Trophoblast cell (in vitro differentiated cells and primary cell): ENCODE measurements at regions not wholly inside any gene's neighbourhood (a gene's known extent, or its start where the extent isn't known, plus 50 kb on each side); places are given as distances from the start of the nearest gene placed in this dataset.
A peak's percentile ranks its signal among the peaks of the same experiment; 100 is the strongest.

ENCODE experiments used
- DNase-seq, 2 donors: peaks; one replicate each; pipeline ENCODE4 v3.0.0-alpha.2; 2016
- H2AFZ ChIP-seq: 2 replicates; pipeline ENCODE4 v1.6.1; 2013; ENCODE audit warnings: low read length, moderate library complexity, mild to moderate bottlenecking; ENCODE audit not compliant: insufficient read depth, poor library complexity
- H2AK5ac ChIP-seq: 2 replicates; pipeline ENCODE4 v1.6.1; 2013; ENCODE audit warnings: mild to moderate bottlenecking, low read length
- H2BK120ac ChIP-seq: 2 replicates; pipeline ENCODE4 v1.6.1; 2013; ENCODE audit warnings: low read length, mild to moderate bottlenecking, moderate library complexity; ENCODE audit not compliant: insufficient read depth, poor library complexity
- H2BK12ac ChIP-seq: 2 replicates; pipeline ENCODE4 v1.6.1; 2013; ENCODE audit warnings: mild to moderate bottlenecking, low read length, moderate library complexity
- H2BK5ac ChIP-seq: 2 replicates; pipeline ENCODE4 v1.6.1; 2013; ENCODE audit warnings: low read length, low read depth, moderate library complexity, mild to moderate bottlenecking; ENCODE audit not compliant: poor library complexity
- H3K14ac ChIP-seq: 2 replicates; pipeline ENCODE4 v1.6.1; 2013; ENCODE audit warnings: mild to moderate bottlenecking, low read length
- H3K18ac ChIP-seq: 2 replicates; pipeline ENCODE4 v1.6.1; 2013; ENCODE audit warnings: mild to moderate bottlenecking, low read length
- H3K23ac ChIP-seq: 2 replicates; pipeline ENCODE4 v1.6.1; 2013; ENCODE audit warnings: low read length
- H3K27ac ChIP-seq: 2 replicates; pipeline ENCODE4 v1.5.1; 2013; ENCODE audit warnings: low read depth, mild to moderate bottlenecking, inconsistent platforms, low read length, moderate library complexity
- H3K27me3 ChIP-seq: 2 replicates; pipeline ENCODE4 v1.6.1; 2013; ENCODE audit warnings: inconsistent platforms, mild to moderate bottlenecking, low read length, moderate library complexity; ENCODE audit not compliant: insufficient read depth
- H3K36me3 ChIP-seq, 2 experiments: 1 replicate in 1 of 2; 2 replicates in 1 of 2; pipeline ENCODE4 v1.6.1; 2013; ENCODE audit warnings: low read length in 2 of 2, mild to moderate bottlenecking in 2 of 2, moderate library complexity in 1 of 2; ENCODE audit not compliant: insufficient read depth in 2 of 2, control insufficient read depth in 1 of 2
- H3K4ac ChIP-seq: 2 replicates; pipeline ENCODE4 v1.6.1; 2013; ENCODE audit warnings: low read depth, mild to moderate bottlenecking, low read length, moderate library complexity
- H3K4me1 ChIP-seq, 2 experiments: 1 replicate in 1 of 2; 2 replicates in 1 of 2; pipeline ENCODE4 v1.6.1; 2013; ENCODE audit warnings: low read length in 2 of 2, mild to moderate bottlenecking in 2 of 2, moderate library complexity in 1 of 2; ENCODE audit not compliant: insufficient read depth in 2 of 2, control insufficient read depth in 1 of 2
- H3K4me2 ChIP-seq: 2 replicates; pipeline ENCODE4 v1.6.1; 2013; ENCODE audit warnings: inconsistent platforms, mild to moderate bottlenecking, low read length, moderate library complexity
- H3K4me3 ChIP-seq: 2 replicates; pipeline ENCODE4 v1.5.1; 2013; ENCODE audit warnings: mild to moderate bottlenecking, low read depth, low read length, inconsistent platforms
- H3K79me1 ChIP-seq: one replicate; pipeline ENCODE4 v1.6.1; 2013; ENCODE audit warnings: low read length
- H3K79me2 ChIP-seq: 2 replicates; pipeline ENCODE4 v1.6.1; 2013; ENCODE audit warnings: low read length, mild to moderate bottlenecking; ENCODE audit not compliant: control insufficient read depth, insufficient read depth, poor library complexity
- H3K9ac ChIP-seq: 2 replicates; pipeline ENCODE4 v1.6.1; 2013; ENCODE audit warnings: mild to moderate bottlenecking, low read length
- H3K9me3 ChIP-seq: 2 replicates; pipeline ENCODE4 v1.6.1; 2013; ENCODE audit warnings: low read depth, mild to moderate bottlenecking, control low read depth, inconsistent platforms, low read length; ENCODE audit not compliant: insufficient read depth
- H4K12ac ChIP-seq: 2 replicates; pipeline ENCODE4 v1.6.1; 2013; ENCODE audit warnings: low read depth, mild to moderate bottlenecking, low read length, moderate library complexity
- H4K8ac ChIP-seq: 2 replicates; pipeline ENCODE4 v1.6.1; 2013; ENCODE audit warnings: low read depth, mild to moderate bottlenecking, low read length, moderate library complexity
- H4K91ac ChIP-seq: one replicate; pipeline ENCODE4 v1.6.1; 2013; ENCODE audit warnings: low read depth, mild to moderate bottlenecking, low read length, moderate library complexity
- WGBS: extraction: QIAGEN DNeasy Blood & Tissue Kit; methylation state at CpG from one replicate; pipeline ENCODE4 v1.1.7; 2013; ENCODE audit warnings: missing lambda C conversion rate; ENCODE audit not compliant: insufficient read length, insufficient coverage; ENCODE audit errors: extremely low coverage; 5-methylcytosine and 5-hydroxymethylcytosine counted together

- no peak overlapping the region for H4K91ac ChIP-seq
- H2AFZ ChIP-seq, result no peak overlapping the region
- H3K79me1 ChIP-seq, result no peaks in the 10 kb centered on the region
- H2AK5ac ChIP-seq, result no peak overlapping the region
- no peak overlapping the region for H3K4ac ChIP-seq
- no peaks in the 10 kb centered on the region for H3K79me2 ChIP-seq
- no peak for DNase-seq
- no peak overlapping the region for H3K4me3 ChIP-seq
- no peak overlapping the region for H4K12ac ChIP-seq
- no peak overlapping the region for H3K18ac ChIP-seq
- H3K23ac ChIP-seq, result no peak overlapping the region
- H3K27me3 ChIP-seq, result no peaks in the 10 kb centered on the region
- H2BK12ac ChIP-seq, result no peak overlapping the region
- no peaks in the 10 kb centered on the region for H3K4me1 ChIP-seq
- no peaks in the 10 kb centered on the region for H3K9me3 ChIP-seq
- no peak overlapping the region for H3K14ac ChIP-seq
- no peak overlapping the region for H3K27ac ChIP-seq
- H3K4me2 ChIP-seq, result no peak overlapping the region
- no peak overlapping the region for H2BK5ac ChIP-seq
- no peaks in the 10 kb centered on the region for H3K36me3 ChIP-seq
- H3K9ac ChIP-seq, result no peak overlapping the region
- WGBS, result 100% methylated on average over 1 of the region's 1 CpG
- no peak overlapping the region for H2BK120ac ChIP-seq
- H4K8ac ChIP-seq, result no peak overlapping the region
Observed at GRCh38 chr17:77542011-77542410, 401.2 kb downstream of the SEC14L1 start.

- Histone ChIP-seq H4K91ac (no peak overlapping the region), H3K4me1 (no peaks in the 10 kb centered on the region), H2BK120ac (no peak overlapping the region), H3K9me3 (no peaks in the 10 kb centered on the region), H3K4me3 (no peak overlapping the region), H3K27ac (no peak overlapping the region), H3K4ac (no peak overlapping the region), H2AFZ (no peak overlapping the region), H3K79me1 (no peaks in the 10 kb centered on the region), H3K36me3 (no peaks in the 10 kb centered on the region), H3K18ac (no peak overlapping the region), H2AK5ac (no peak overlapping the region), H2BK12ac (no peak overlapping the region), H3K14ac (no peak overlapping the region), H4K12ac (no peak overlapping the region), H3K27me3 (no peaks in the 10 kb centered on the region), H3K79me2 (no peaks in the 10 kb centered on the region), H4K8ac (no peak overlapping the region), H2BK5ac (no peak overlapping the region), H3K23ac (no peak overlapping the region), H3K4me2 (no peak overlapping the region), H3K9ac (no peak overlapping the region)
- WGBS, result no CpG with 5 or more reads among the region's 13 CpGs
- peak; percentile 64 to 75 for DNase-seq
Observed at GRCh38 chr17:77542551-77543490, 402.1 kb downstream of the SEC14L1 start.

- WGBS, result no CpG with 5 or more reads among the region's 15 CpGs
- H2BK5ac ChIP-seq, result no peak overlapping the region
Observed at GRCh38 chr17:77543801-77544200, 403.0 kb downstream of the SEC14L1 start.

GRCh38 chr17:77544347-77545110, 403.8 kb downstream of the SEC14L1 start:
- Histone ChIP-seq H3K9ac (no peak overlapping the region), H3K27me3 (no peaks in the 10 kb centered on the region), H3K9me3 (no peaks in the 10 kb centered on the region), H3K79me2 (no peaks in the 10 kb centered on the region), H3K23ac (no peak overlapping the region), H2AK5ac (no peak overlapping the region), H3K14ac (no peak overlapping the region), H3K4me2 (no peak overlapping the region), H4K12ac (no peak overlapping the region), H2BK120ac (no peak overlapping the region), H4K91ac (no peak overlapping the region), H3K18ac (no peak overlapping the region), H3K4me1 (no peaks in the 10 kb centered on the region), H3K4me3 (no peak overlapping the region), H2AFZ (no peak overlapping the region), H3K27ac (no peak overlapping the region), H3K4ac (no peak overlapping the region), H4K8ac (no peak overlapping the region), H2BK5ac (no peak overlapping the region), H3K36me3 (no peaks in the 10 kb centered on the region), H2BK12ac (no peak overlapping the region), H3K79me1 (no peaks in the 10 kb centered on the region)
- WGBS, result no CpG with 5 or more reads among the region's 13 CpGs
- DNase-seq, result no peak

More at GRCh38 chr17:77543801-77544200, 403.0 kb downstream of the SEC14L1 start:
- Histone ChIP-seq H3K9ac (no peak overlapping the region), H3K27me3 (no peaks in the 10 kb centered on the region), H2AK5ac (no peak overlapping the region), H3K79me2 (no peaks in the 10 kb centered on the region), H3K9me3 (no peaks in the 10 kb centered on the region), H3K18ac (no peak overlapping the region), H3K27ac (no peak overlapping the region), H3K36me3 (no peaks in the 10 kb centered on the region), H2BK120ac (no peak overlapping the region), H3K4me2 (no peak overlapping the region), H4K91ac (no peak overlapping the region), H3K4me3 (no peak overlapping the region), H4K12ac (no peak overlapping the region), H3K79me1 (no peaks in the 10 kb centered on the region), H2AFZ (no peak overlapping the region), H2BK12ac (no peak overlapping the region), H3K4ac (no peak overlapping the region), H4K8ac (no peak overlapping the region), H3K23ac (no peak overlapping the region), H3K4me1 (no peaks in the 10 kb centered on the region), H3K14ac (no peak overlapping the region)
- no peak for DNase-seq
